Upper lobe of left lung (tissue), 6 donors: ENCODE measurements at regions not wholly inside any gene's neighbourhood (a gene's known extent, or its start where the extent isn't known, plus 50 kb on each side); places are given as distances from the start of the nearest gene placed in this dataset.

Experiments used
- ATAC-seq, 2 donors: fragments of 200-7000 bp; cut with Tn5 transposase; one replicate each; pipeline ENCODE4 v1.9.1; 2022; ENCODE audit warnings: mild to moderate bottlenecking in 2 of 2, moderate library complexity in 2 of 2; ENCODE audit not compliant: low FRiP score in 2 of 2
- DNase-seq, 2 donors: peaks; one replicate each; pipeline ENCODE4 v3.0.0-alpha.2; 2019 to 2020
- H3K27ac ChIP-seq, 4 donors: fragments of 200-600 bp; sonication (generic); one replicate each; pipeline ENCODE4 v1.5.1; 2016 to 2019
- H3K27me3 ChIP-seq, 4 donors: fragments of 200-600 bp; sonication (generic); one replicate each; pipeline ENCODE4 v1.5.1; 2017 to 2019
- H3K36me3 ChIP-seq, 4 donors: fragments of 200-600 bp; sonication (generic); one replicate each; pipeline ENCODE4 v1.5.1; 2016 to 2019
- H3K4me1 ChIP-seq, 4 donors: fragments of 200-600 bp; sonication (generic); one replicate each; pipeline ENCODE4 v1.5.1; 2018 to 2019
- H3K4me3 ChIP-seq, 4 donors: fragments of 200-600 bp; sonication (generic); one replicate each; pipeline ENCODE4 v1.5.1; 2017 to 2019; ENCODE audit warnings: mild to moderate bottlenecking in 2 of 4, moderate library complexity in 1 of 4
- H3K9me3 ChIP-seq, 4 donors: fragments of 200-600 bp; sonication (generic); one replicate each; pipeline ENCODE4 v1.5.1; 2018 to 2019
- CTCF ChIP-seq, 6 experiments: fragments of 450-650 bp in 4 of 6; fragments of 200-600 bp in 2 of 6; sonication (generic) in 2 of 6; IDR thresholded peaks; one replicate each; pipeline ENCODE4 v1.5.1; 2016 to 2019; ENCODE audit warnings: antibody characterized with exemption in 6 of 6
- EP300 ChIP-seq, 4 donors: sonication (generic); formaldehyde crosslinking; IDR thresholded peaks; one replicate each; pipeline ENCODE4 v1.5.1; 2017; ENCODE audit warnings: antibody characterized with exemption in 4 of 4, control low read depth in 2 of 4
- POLR2A ChIP-seq, 4 donors: fragments of 450-650 bp; IDR thresholded peaks; one replicate each; pipeline ENCODE4 v1.5.1; 2016 to 2017; ENCODE audit warnings: antibody characterized with exemption in 4 of 4, mild to moderate bottlenecking in 2 of 4
- POLR2AphosphoS5 ChIP-seq, 2 donors: sonication (generic); formaldehyde crosslinking; IDR thresholded peaks; one replicate each; pipeline ENCODE4 v1.5.1; 2017; ENCODE audit warnings: antibody characterized with exemption in 2 of 2
- WGBS, 2 donors: methylation state at CpG; one replicate each; pipeline ENCODE4 v1.1.5; 2017 to 2018; 5-methylcytosine and 5-hydroxymethylcytosine counted together
- donor health status: DM: no; HTN: no; CAD: no; lungs with moderate emphysema.
- donor health status: DM: no; HTN: yes; CAD: no; lungs with severe emphysema.

DNA sequence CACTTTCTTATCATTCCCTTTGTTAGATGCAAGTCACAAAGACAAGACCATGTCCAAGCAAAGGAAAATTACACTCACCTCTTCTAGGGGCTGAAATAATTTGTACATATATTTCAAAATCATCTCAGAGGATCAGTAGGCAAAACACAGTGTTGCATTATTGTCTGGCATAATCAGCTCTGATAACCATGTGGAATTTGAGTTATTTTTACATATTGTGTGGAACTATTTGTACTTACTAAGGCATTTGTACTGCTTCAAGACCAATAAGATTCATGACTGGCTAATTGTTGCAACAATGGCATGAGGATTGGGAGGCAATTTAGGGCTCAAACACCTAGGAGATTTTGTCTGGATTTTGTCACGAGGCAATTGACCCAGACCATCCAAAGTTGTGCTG is 1716.4 kb downstream of the BRINP3 start:
- DNase-seq: no peak
- WGBS, 2 donors: 63 to 76% methylated on average over 1 of the region's 1 CpG
- Histone ChIP-seq H3K27ac (no peak overlapping the region), H3K4me3 (no peak overlapping the region), H3K27me3 (no peaks in the 10 kb centered on the region), H3K9me3 (no peaks in the 10 kb centered on the region), H3K4me1 (no peaks in the 10 kb centered on the region), H3K36me3 (no peaks in the 10 kb centered on the region)
- TF ChIP-seq EP300 (IDR thresholded peaks at IDR 0.05): no peak
- no peak for TF ChIP-seq POLR2A (IDR thresholded peaks at IDR 0.05)
- TF ChIP-seq POLR2AphosphoS5 (IDR thresholded peaks at IDR 0.05): no peak
- TF ChIP-seq CTCF (IDR thresholded peaks at IDR 0.05): no peak
- no peak for ATAC-seq

- Histone ChIP-seq H3K4me3 (no peak overlapping the region), H3K36me3 (no peaks in the 10 kb centered on the region), H3K9me3 (no peaks in the 10 kb centered on the region), H3K27me3 (no peaks in the 10 kb centered on the region), H3K27ac (no peak overlapping the region), H3K4me1 (no peaks in the 10 kb centered on the region)
- TF ChIP-seq EP300 (IDR thresholded peaks at IDR 0.05) (no peak), POLR2A (IDR thresholded peaks at IDR 0.05) (no peak), POLR2AphosphoS5 (IDR thresholded peaks at IDR 0.05) (no peak), CTCF (IDR thresholded peaks at IDR 0.05) (no peak)
- WGBS, 2 donors: 61 to 66% methylated on average over 2 of the region's 2 CpGs
- ATAC-seq (no peak), DNase-seq (no peak)
These were observed 1715.4 kb downstream of the BRINP3 start for GRCh38 chr1:188762166-188762743.

DNA sequence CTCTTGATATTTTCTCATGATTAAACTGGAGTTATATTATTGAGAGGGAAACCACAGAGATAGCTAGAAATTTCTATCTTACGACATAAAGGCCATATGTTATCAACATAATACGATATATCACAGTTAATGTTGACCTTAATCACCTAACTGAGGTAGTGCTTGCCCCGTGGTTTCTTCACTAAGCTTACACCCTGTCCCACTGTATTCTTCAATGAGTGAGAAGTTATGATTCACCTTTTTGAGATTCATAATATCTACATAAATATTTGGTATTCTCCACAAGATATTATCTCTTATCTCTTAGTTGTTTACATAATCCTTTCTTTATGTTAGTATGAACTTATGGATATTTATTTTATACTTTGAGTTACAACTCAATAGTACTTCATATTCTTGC is 1714.1 kb downstream of the BRINP3 start:
- no peaks in the 10 kb centered on the region for H3K27me3 ChIP-seq
- 63 to 65% methylated on average over 3 of the region's 3 CpGs for WGBS, 2 donors
- H3K36me3 ChIP-seq: no peaks in the 10 kb centered on the region
- H3K4me1 ChIP-seq: no peaks in the 10 kb centered on the region
- no peak for DNase-seq
- TF ChIP-seq EP300 (IDR thresholded peaks at IDR 0.05) (no peak), CTCF (IDR thresholded peaks at IDR 0.05) (no peak), POLR2A (IDR thresholded peaks at IDR 0.05) (no peak), POLR2AphosphoS5 (IDR thresholded peaks at IDR 0.05) (no peak)
- H3K9me3 ChIP-seq: no peaks in the 10 kb centered on the region
- ATAC-seq: no peak
- H3K27ac ChIP-seq: no peak overlapping the region
- H3K4me3 ChIP-seq: no peak overlapping the region

DNA sequence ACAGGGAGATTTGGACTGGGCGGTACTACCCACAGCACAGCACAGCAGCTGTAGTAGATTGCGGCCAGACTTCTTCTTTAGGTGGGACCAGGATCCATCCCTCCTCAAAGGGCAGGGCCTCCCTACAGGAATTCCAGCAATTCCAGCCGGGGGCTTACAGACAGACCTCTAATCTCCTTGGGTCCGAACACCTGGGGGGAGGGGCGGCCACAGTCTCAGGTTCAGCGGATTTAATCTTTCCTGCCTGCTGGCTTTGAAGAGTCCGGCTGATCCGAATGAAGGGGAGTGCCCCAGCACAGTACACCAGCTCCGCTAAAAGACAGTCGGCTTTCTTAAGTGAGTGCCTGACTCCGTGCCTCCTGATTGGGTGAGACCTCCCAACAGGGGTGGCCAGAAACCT is 1708.5 kb downstream of the BRINP3 start:
- no peak for ATAC-seq
- no peak for DNase-seq
- no peak overlapping the region for H3K27ac ChIP-seq
- no peaks in the 10 kb centered on the region for H3K4me1 ChIP-seq
- 87 to 88% methylated on average over 5 to 11 of the region's 11 CpGs for WGBS, 2 donors
- no peak for TF ChIP-seq POLR2A (IDR thresholded peaks at IDR 0.05)
- no peak for TF ChIP-seq CTCF (IDR thresholded peaks at IDR 0.05)
- TF ChIP-seq POLR2AphosphoS5 (IDR thresholded peaks at IDR 0.05): no peak
- no peak for TF ChIP-seq EP300 (IDR thresholded peaks at IDR 0.05)
- H3K27me3 ChIP-seq: no peaks in the 10 kb centered on the region
- peaks cover 0 to 5% (median 0%) of the 10 kb centered on the region in 4 donors for H3K9me3 ChIP-seq
- no peaks in the 10 kb centered on the region for H3K36me3 ChIP-seq
- no peak overlapping the region for H3K4me3 ChIP-seq

- Histone ChIP-seq H3K9me3 (peaks cover 0 to 5% (median 0%) of the 10 kb centered on the region in 4 donors), H3K27ac (no peak overlapping the region), H3K4me3 (no peak overlapping the region), H3K4me1 (no peaks in the 10 kb centered on the region), H3K27me3 (no peaks in the 10 kb centered on the region), H3K36me3 (no peaks in the 10 kb centered on the region)
- WGBS, 2 donors: 85 to 89% methylated on average over 1 of the region's 1 CpG
- no peak for TF ChIP-seq POLR2AphosphoS5 (IDR thresholded peaks at IDR 0.05)
- no peak for TF ChIP-seq CTCF (IDR thresholded peaks at IDR 0.05)
- TF ChIP-seq POLR2A (IDR thresholded peaks at IDR 0.05): no peak
- no peak for TF ChIP-seq EP300 (IDR thresholded peaks at IDR 0.05)
- ATAC-seq (no peak), DNase-seq (no peak)
These were observed 1707.7 kb downstream of the BRINP3 start for GRCh38 chr1:188769936-188770335.
